ENCODE measurements at regions not wholly inside any gene's neighbourhood (a gene's known extent, or its start where the extent isn't known, plus 50 kb on each side); places are given as distances from the start of the nearest gene placed in this dataset.

GRCh38 chr4:24249972-24250371, 334.4 kb downstream of the DHX15 start:
- DNase-seq (ENCODE audit: low spot score) = no peak
- in situ Hi-C loops (cut with MboI; ENCODE audit: low pct_unique_long_range_greater_than_20kb, low sequenced_read_pairs, unreplicated experiment) = no loop called here
- TF ChIP-seq, protein P1, sequence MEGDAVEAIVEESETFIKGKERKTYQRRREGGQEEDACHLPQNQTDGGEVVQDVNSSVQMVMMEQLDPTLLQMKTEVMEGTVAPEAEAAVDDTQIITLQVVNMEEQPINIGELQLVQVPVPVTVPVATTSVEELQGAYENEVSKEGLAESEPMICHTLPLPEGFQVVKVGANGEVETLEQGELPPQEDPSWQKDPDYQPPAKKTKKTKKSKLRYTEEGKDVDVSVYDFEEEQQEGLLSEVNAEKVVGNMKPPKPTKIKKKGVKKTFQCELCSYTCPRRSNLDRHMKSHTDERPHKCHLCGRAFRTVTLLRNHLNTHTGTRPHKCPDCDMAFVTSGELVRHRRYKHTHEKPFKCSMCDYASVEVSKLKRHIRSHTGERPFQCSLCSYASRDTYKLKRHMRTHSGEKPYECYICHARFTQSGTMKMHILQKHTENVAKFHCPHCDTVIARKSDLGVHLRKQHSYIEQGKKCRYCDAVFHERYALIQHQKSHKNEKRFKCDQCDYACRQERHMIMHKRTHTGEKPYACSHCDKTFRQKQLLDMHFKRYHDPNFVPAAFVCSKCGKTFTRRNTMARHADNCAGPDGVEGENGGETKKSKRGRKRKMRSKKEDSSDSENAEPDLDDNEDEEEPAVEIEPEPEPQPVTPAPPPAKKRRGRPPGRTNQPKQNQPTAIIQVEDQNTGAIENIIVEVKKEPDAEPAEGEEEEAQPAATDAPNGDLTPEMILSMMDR (IDR thresholded peaks at IDR 0.05; ENCODE audit: extremely low read depth, insufficient read depth, missing control alignments) = no peak

- in situ Hi-C loops (cut with MboI; ENCODE audit: low pct_unique_long_range_greater_than_20kb, low sequenced_read_pairs, unreplicated experiment) = no loop called here
- TF ChIP-seq, protein P1 (IDR thresholded peaks at IDR 0.05; ENCODE audit: extremely low read depth, insufficient read depth, missing control alignments) = no peak
- no peak for DNase-seq (ENCODE audit: low spot score)
Observed at GRCh38 chr4:24248674-24249630, 335.4 kb downstream of the DHX15 start.

GRCh38 chr4:24245491-24245820, 338.9 kb downstream of the DHX15 start:
- in situ Hi-C loops (cut with MboI; ENCODE audit: low pct_unique_long_range_greater_than_20kb, low sequenced_read_pairs, unreplicated experiment) = no loop called here
- TF ChIP-seq, protein P1 (IDR thresholded peaks at IDR 0.05; ENCODE audit: extremely low read depth, insufficient read depth, missing control alignments) = no peak
- DNase-seq (ENCODE audit: low spot score) = no peak

- in situ Hi-C loops (cut with MboI; ENCODE audit: low pct_unique_long_range_greater_than_20kb, low sequenced_read_pairs, unreplicated experiment) = no loop called here
- no peak for DNase-seq (ENCODE audit: low spot score)
- TF ChIP-seq, protein P1 (IDR thresholded peaks at IDR 0.05; ENCODE audit: extremely low read depth, insufficient read depth, missing control alignments) = no peak
Observed at GRCh38 chr4:24244663-24245490, 339.5 kb downstream of the DHX15 start.

GRCh38 chr4:24243641-24244040, 340.7 kb downstream of the DHX15 start:
- TF ChIP-seq, protein P1 (IDR thresholded peaks at IDR 0.05; ENCODE audit: extremely low read depth, insufficient read depth, missing control alignments) = no peak
- DNase-seq (ENCODE audit: low spot score) = no peak
- in situ Hi-C loops (cut with MboI; ENCODE audit: low pct_unique_long_range_greater_than_20kb, low sequenced_read_pairs, unreplicated experiment) = no loop called here

DNA sequence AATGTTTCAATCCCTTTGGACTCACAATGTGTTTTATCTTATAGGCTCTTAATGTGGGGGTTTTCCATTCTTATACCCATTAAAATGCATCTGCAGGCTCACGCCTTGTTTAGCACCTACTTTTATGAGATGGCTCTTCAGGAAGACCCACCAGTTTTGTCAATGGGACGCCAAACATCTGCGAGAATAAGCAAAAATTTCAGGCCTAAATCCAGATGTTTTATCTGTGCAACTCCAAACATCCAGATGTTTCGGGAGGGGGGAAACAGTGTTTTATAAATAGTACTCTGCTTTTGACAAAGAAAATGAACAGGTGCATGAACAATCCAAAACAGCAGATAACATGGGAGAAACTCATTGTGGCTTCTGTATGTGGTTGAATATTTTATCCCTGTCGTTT, 342.8 kb downstream of the DHX15 start:
- no peak for DNase-seq (ENCODE audit: low spot score)
- in situ Hi-C loops (cut with MboI; ENCODE audit: low pct_unique_long_range_greater_than_20kb, low sequenced_read_pairs, unreplicated experiment) = no loop called here
- TF ChIP-seq, protein P1 (IDR thresholded peaks at IDR 0.05; ENCODE audit: extremely low read depth, insufficient read depth, missing control alignments) = no peak
